H1 (cell line): ENCODE measurements at regions not wholly inside any gene's neighbourhood (a gene's known extent, or its start where the extent isn't known, plus 50 kb on each side); places are given as distances from the start of the nearest gene placed in this dataset.

Experiments used
- CTCF ChIA-PET: fragments of 300-600 bp; sonication (Branson Sonifier 250); formaldehyde crosslinking; loops from one replicate; lab custom pipeline; 2021; ENCODE audit not compliant: partially characterized antibody; lab: Charles Lee
- POLR2A ChIA-PET: fragments of 300-600 bp; sonication (Branson Sonifier 250); formaldehyde crosslinking; loops from one replicate; lab custom pipeline; 2021; ENCODE audit warnings: inconsistent platforms; ENCODE audit not compliant: partially characterized antibody; lab: Charles Lee
- DNase-seq, 2 experiments: peaks; one replicate each; pipeline versions ENCODE4 v3.0.0 to v3.0.0-alpha.2; 2010 to 2022; ENCODE audit warnings: low spot score in 2 of 2, low read depth in 1 of 2, mixed read lengths in 1 of 2
- FAIRE-seq: peaks from 2 replicates; lab custom pipeline; 2011; peaks lifted over from hg19 to GRCh38; lab: Jason Lieb, UNC
- H2AFZ ChIP-seq: 2 replicates; pipeline ENCODE4 v1.8.1; 2012; ENCODE audit warnings: low read length, inconsistent platforms
- H2AK5ac ChIP-seq: 2 replicates; pipeline ENCODE4 v1.6.1; 2013; ENCODE audit warnings: low read depth, low read length
- H2BK120ac ChIP-seq: replicated peaks from 2 replicates; pipeline ENCODE3; 2013; ENCODE audit warnings: low read depth, low read length, inconsistent platforms
- H2BK12ac ChIP-seq: 2 replicates; pipeline ENCODE4 v1.6.1; 2013; ENCODE audit warnings: low read depth, low read length
- H2BK15ac ChIP-seq: 2 replicates; pipeline ENCODE4 v1.6.1; 2013; ENCODE audit warnings: low read length
- H2BK20ac ChIP-seq: 2 replicates; pipeline ENCODE4 v1.6.1; 2013; ENCODE audit warnings: low read length
- H2BK5ac ChIP-seq: 2 replicates; pipeline ENCODE4 v1.6.1; 2013; ENCODE audit warnings: low read depth, low read length
- H3K14ac ChIP-seq: 2 replicates; pipeline ENCODE4 v1.6.1; 2013; ENCODE audit warnings: inconsistent platforms; ENCODE audit not compliant: insufficient read length
- H3K18ac ChIP-seq: 2 replicates; pipeline ENCODE4 v1.6.1; 2013; ENCODE audit warnings: low read length; ENCODE audit errors: extremely low read depth
- H3K23ac ChIP-seq: 2 replicates; pipeline ENCODE4 v1.6.1; 2013; ENCODE audit warnings: inconsistent platforms; ENCODE audit not compliant: insufficient read length
- H3K23me2 ChIP-seq: 2 replicates; pipeline ENCODE4 v1.6.1; 2013; ENCODE audit warnings: low read depth, low read length
- H3K27ac ChIP-seq: 2 replicates; pipeline ENCODE4 v1.6.1; 2011; ENCODE audit warnings: low read depth, low read length, inconsistent platforms
- H3K27me3 ChIP-seq, 4 experiments: replicated peaks in 1 of 4; 1 replicate in 1 of 4; 2 replicates in 3 of 4; pipeline versions ENCODE4 v1.6.1 to v1.8.1; 2011 to 2013; ENCODE audit warnings: low read length in 3 of 4, mild to moderate bottlenecking in 3 of 4, inconsistent platforms in 2 of 4, mixed read lengths in 2 of 4, moderate library complexity in 1 of 4; ENCODE audit not compliant: control insufficient read depth in 3 of 4, insufficient read depth in 3 of 4; ENCODE audit errors: extremely low read depth in 1 of 4
- H3K36me3 ChIP-seq, 4 experiments: 2 replicates each; pipeline versions ENCODE4 v1.6.1 to v1.8.1; 2011 to 2013; ENCODE audit warnings: mild to moderate bottlenecking in 4 of 4, low read length in 3 of 4, moderate library complexity in 2 of 4, control low read depth in 1 of 4, inconsistent platforms in 1 of 4; ENCODE audit not compliant: insufficient read depth in 4 of 4, control insufficient read depth in 2 of 4
- H3K4ac ChIP-seq: replicated peaks from 2 replicates; pipeline ENCODE3; 2013; ENCODE audit warnings: low read length, low read depth, mixed read lengths, inconsistent platforms; ENCODE audit not compliant: insufficient read length
- H3K4me1 ChIP-seq, 4 experiments: replicated peaks in 1 of 4; 1 replicate in 1 of 4; 2 replicates in 3 of 4; pipeline versions ENCODE4 v1.6.1 to v1.8.1; 2011 to 2013; ENCODE audit warnings: low read length in 3 of 4, inconsistent platforms in 2 of 4, mixed read lengths in 1 of 4; ENCODE audit not compliant: insufficient read depth in 4 of 4, control insufficient read depth in 3 of 4
- H3K4me2 ChIP-seq, 2 experiments: 2 replicates each; pipeline versions ENCODE4 v1.6.1 to v1.8.1; 2011 to 2013; ENCODE audit warnings: low read depth in 2 of 2, low read length in 2 of 2, control low read depth in 1 of 2, inconsistent platforms in 1 of 2, mild to moderate bottlenecking in 1 of 2; ENCODE audit not compliant: insufficient read depth in 1 of 2
- H3K4me3 ChIP-seq, 4 experiments: fragments of 200-600, 300-600 bp in 1 of 4; sonication (generic), shearing (Covaris generic), sonication (Bioruptor Twin) in 1 of 4; 2 replicates each; pipeline versions ENCODE4 v1.5.1 to v1.8.1; 2011 to 2016; ENCODE audit warnings: low read length in 4 of 4, low read depth in 3 of 4, control low read depth in 2 of 4, inconsistent platforms in 2 of 4, mild to moderate bottlenecking in 2 of 4, mixed read lengths in 1 of 4, moderate library complexity in 1 of 4; ENCODE audit not compliant: insufficient read depth in 2 of 4; ENCODE audit errors: extremely low read depth in 1 of 4
- H3K56ac ChIP-seq: replicated peaks from 2 replicates; pipeline ENCODE3; 2013; ENCODE audit warnings: low read depth, mild to moderate bottlenecking, mixed read lengths, low read length, inconsistent platforms; ENCODE audit not compliant: insufficient read length
- H3K79me1 ChIP-seq: 2 replicates; pipeline ENCODE4 v1.6.1; 2013; ENCODE audit warnings: low read depth, low read length, control low read depth
- H3K79me2 ChIP-seq, 2 experiments: 2 replicates each; pipeline versions ENCODE4 v1.6.1 to v1.8.1; 2012 to 2013; ENCODE audit warnings: low read length in 2 of 2, mild to moderate bottlenecking in 2 of 2, inconsistent platforms in 1 of 2; ENCODE audit not compliant: insufficient read depth in 2 of 2, control insufficient read depth in 1 of 2
- H3K9ac ChIP-seq, 4 experiments: replicated peaks in 1 of 4; 1 replicate in 1 of 4; 2 replicates in 3 of 4; pipeline versions ENCODE4 v1.6.1 to v1.8.1; 2011 to 2013; ENCODE audit warnings: low read depth in 3 of 4, low read length in 3 of 4, control low read depth in 2 of 4, mild to moderate bottlenecking in 2 of 4, moderate library complexity in 2 of 4, inconsistent platforms in 1 of 4; ENCODE audit errors: extremely low read depth in 1 of 4
- H3K9me3 ChIP-seq, 2 experiments: 2 replicates each; pipeline versions ENCODE4 v1.6.1 to v1.8.1; 2012 to 2013; ENCODE audit warnings: mild to moderate bottlenecking in 2 of 2, moderate library complexity in 2 of 2, control low read depth in 1 of 2, inconsistent platforms in 1 of 2, low read depth in 1 of 2, low read length in 1 of 2, mixed read lengths in 1 of 2; ENCODE audit not compliant: insufficient read depth in 2 of 2
- H4K20me1 ChIP-seq, 2 experiments: replicated peaks in 1 of 2; 2 replicates each; pipeline versions ENCODE3 to v1.8.1; 2011 to 2013; ENCODE audit warnings: inconsistent platforms in 2 of 2, low read length in 2 of 2, mild to moderate bottlenecking in 1 of 2; ENCODE audit not compliant: insufficient read depth in 2 of 2, control insufficient read depth in 1 of 2
- H4K5ac ChIP-seq: 2 replicates; pipeline ENCODE4 v1.6.1; 2013; ENCODE audit warnings: low read length, low read depth, mixed read lengths, inconsistent platforms; ENCODE audit not compliant: insufficient read length
- H4K8ac ChIP-seq: 2 replicates; pipeline ENCODE4 v1.8.0; 2013; ENCODE audit warnings: mild to moderate bottlenecking, moderate library complexity, low read length, inconsistent platforms; ENCODE audit not compliant: insufficient read depth; ENCODE audit errors: extremely low read depth
- H4K91ac ChIP-seq: replicated peaks from 2 replicates; pipeline ENCODE3; 2013; ENCODE audit warnings: low read length, mixed read lengths, inconsistent platforms; ENCODE audit not compliant: insufficient read length
- ATF2 ChIP-seq: IDR thresholded peaks from 2 replicates; pipeline ENCODE4 v1.6.1; 2012; ENCODE audit warnings: low read length, inconsistent platforms
- CEBPB ChIP-seq: IDR thresholded peaks from 2 replicates; pipeline ENCODE4 v1.6.1; 2012; ENCODE audit warnings: low read depth, low read length
- CHD1 ChIP-seq: IDR thresholded peaks from 2 replicates; pipeline ENCODE4 v1.6.1; 2012; ENCODE audit warnings: low read depth, low read length, improper control_type of control experiment
- CHD2 ChIP-seq: IDR thresholded peaks from 2 replicates; pipeline ENCODE4 v1.6.1; 2012; ENCODE audit warnings: low read length, improper control_type of control experiment
- CREB1 ChIP-seq: IDR thresholded peaks from 2 replicates; pipeline ENCODE4 v1.6.1; 2012; ENCODE audit warnings: inconsistent platforms
- GTF2F1 ChIP-seq: IDR thresholded peaks from 2 replicates; pipeline ENCODE4 v1.6.1; 2012; ENCODE audit warnings: low read depth, low read length, improper control_type of control experiment, borderline replicate concordance
- HDAC6 ChIP-seq: IDR thresholded peaks from one replicate; pipeline ENCODE4 v1.7.1; 2012; ENCODE audit warnings: low read depth, mild to moderate bottlenecking, inconsistent platforms, low read length, moderate library complexity
- KDM1A ChIP-seq: fragments of 200-600, 300-600 bp; sonication (generic); IDR thresholded peaks from 2 replicates; pipeline ENCODE4 v1.7.1; 2016; ENCODE audit warnings: mild to moderate bottlenecking, low read length, borderline replicate concordance
- KDM4A ChIP-seq: IDR thresholded peaks from one replicate; pipeline ENCODE4 v1.7.1; 2012; ENCODE audit warnings: low read depth, mild to moderate bottlenecking, moderate library complexity, low read length, inconsistent platforms; ENCODE audit not compliant: severe bottlenecking
- PHF8 ChIP-seq: fragments of 200-600 bp; sonication (generic); conservative IDR thresholded peaks from 2 replicates; pipeline ENCODE4 v1.7.1; 2012; ENCODE audit warnings: low read depth, mild to moderate bottlenecking, inconsistent platforms, low read length, moderate library complexity
- WGBS, 2 experiments: shearing (Covaris generic) in 1 of 2; methylation state at CpG; one replicate each; pipeline versions ENCODE4 v1.1.6 to v1.1.7; 2013 to 2015; ENCODE audit warnings: low lambda C conversion rate in 2 of 2, mixed read lengths in 2 of 2, inconsistent platforms in 1 of 2, low coverage in 1 of 2, missing lambda C conversion rate in 1 of 2; ENCODE audit not compliant: insufficient replicate concordance in 2 of 2, insufficient coverage in 1 of 2, insufficient read length in 1 of 2; ENCODE audit errors: extremely low coverage in 1 of 2, missing lambda C conversion rate in 1 of 2; 5-methylcytosine and 5-hydroxymethylcytosine counted together

GRCh38 chr16:13342675-13343074, 441.3 kb downstream of the SHISA9 start:
- Histone ChIP-seq H3K9me3 (peaks cover 0 to 6% of the 10 kb centered on the region in 2 experiments; a peak in 1 of 4 replicates), H3K23ac (no peak overlapping the region), H3K4ac (no peak overlapping the region), H2AK5ac (no peak overlapping the region), H3K18ac (no peak overlapping the region), H3K27me3 (no peaks in the 10 kb centered on the region), H4K20me1 (no peaks in the 10 kb centered on the region), H2BK20ac (no peak overlapping the region), H3K14ac (no peak overlapping the region), H2AFZ (no peak overlapping the region), H4K8ac (no peak overlapping the region), H3K4me3 (no peak overlapping the region), H4K5ac (no peak overlapping the region), H3K23me2 (no peaks in the 10 kb centered on the region), H2BK5ac (no peak overlapping the region), H2BK12ac (no peak overlapping the region), H4K91ac (no peak overlapping the region), H2BK15ac (no peak overlapping the region), H2BK120ac (no peak overlapping the region), H3K36me3 (no peaks in the 10 kb centered on the region), H3K79me1 (no peaks in the 10 kb centered on the region), H3K56ac (no peak overlapping the region), H3K9ac (no peak overlapping the region), H3K79me2 (no peaks in the 10 kb centered on the region), H3K4me1 (peaks cover 0 to 2% (median 0%) of the 10 kb centered on the region in 4 experiments; a peak in 1 of 7 replicates), H3K27ac (no peak overlapping the region), H3K4me2 (no peak overlapping the region)
- no peak for DNase-seq
- POLR2A ChIA-PET = interaction anchor here (0.6 to 2.6 kb wide), 4 partner anchors 9 to 201 kb away, joined by 3 to 14 read pairs (median 4); no protein-coding TSS in a partner anchor
- WGBS, 2 experiments = 81 to 100% methylated on average over 2 to 3 of the region's 3 CpGs
- TF ChIP-seq CHD2 (no peak), CEBPB (no peak), CHD1 (no peak), KDM4A (no peak), KDM1A (no peak), HDAC6 (no peak), ATF2 (no peak), CREB1 (no peak), PHF8 (no peak), GTF2F1 (no peak)
- no peak for FAIRE-seq
- CTCF ChIA-PET = interaction anchor here (0.6 kb wide), 2 partner anchors 525 to 637 kb away, joined by 3 to 4 read pairs; no protein-coding TSS in a partner anchor
